Glutamatergic neuron (in vitro differentiated cells): ENCODE measurements at regions not wholly inside any gene's neighbourhood (a gene's known extent, or its start where the extent isn't known, plus 50 kb on each side); places are given as distances from the start of the nearest gene placed in this dataset.

ENCODE experiments used
- DNase-seq: peaks from one replicate; pipeline ENCODE4 v3.0.0; 2022
- H3K27ac Mint-ChIP-seq: one replicate; pipeline ENCODE4 v1.8.0; 2020; ENCODE audit warnings: mild to moderate bottlenecking, mixed read lengths, inconsistent platforms; ENCODE audit not compliant: unreplicated experiment
- H3K27me3 Mint-ChIP-seq: one replicate; pipeline ENCODE4 v1.8.0; 2020; ENCODE audit warnings: mild to moderate bottlenecking, moderate library complexity, mixed read lengths, inconsistent platforms; ENCODE audit not compliant: unreplicated experiment
- H3K36me3 Mint-ChIP-seq: one replicate; pipeline ENCODE4 v1.8.0; 2020; ENCODE audit warnings: mild to moderate bottlenecking, mixed read lengths, inconsistent platforms; ENCODE audit not compliant: unreplicated experiment
- H3K4me1 Mint-ChIP-seq: one replicate; pipeline ENCODE4 v1.8.0; 2020; ENCODE audit warnings: mild to moderate bottlenecking, low read depth, mixed read lengths, inconsistent platforms; ENCODE audit not compliant: unreplicated experiment
- H3K4me3 Mint-ChIP-seq: one replicate; pipeline ENCODE4 v1.8.0; 2020; ENCODE audit warnings: mild to moderate bottlenecking, mixed read lengths, inconsistent platforms; ENCODE audit not compliant: unreplicated experiment
- H3K9me3 Mint-ChIP-seq: one replicate; pipeline ENCODE4 v1.8.0; 2020; ENCODE audit warnings: mild to moderate bottlenecking, moderate library complexity, mixed read lengths, inconsistent platforms; ENCODE audit not compliant: unreplicated experiment
- CTCF ChIP-seq: fragments of 200-600 bp; sonication (generic); IDR thresholded peaks from one replicate; pipeline ENCODE4 v1.5.0; 2021; ENCODE audit not compliant: partially characterized antibody, unreplicated experiment

- no peak for DNase-seq
- Mint-ChIP-seq H3K27ac (no peak overlapping the region), H3K4me3 (no peak overlapping the region), H3K9me3 (peaks cover under 1% of the 10 kb centered on the region), H3K36me3 (peaks cover 5% of the 10 kb centered on the region), H3K27me3 (peaks cover 2% of the 10 kb centered on the region), H3K4me1 (no peaks in the 10 kb centered on the region)
- no peak for TF ChIP-seq CTCF
Measured at GRCh38 chr4:179399054-179399782, 1957.0 kb upstream of the AGA start.

GRCh38 chr4:179415037-179415846 is 1973.0 kb upstream of the AGA start:
- no peak for DNase-seq
- Mint-ChIP-seq H3K4me3 (no peak overlapping the region), H3K27me3 (no peaks in the 10 kb centered on the region), H3K9me3 (no peaks in the 10 kb centered on the region), H3K27ac (no peak overlapping the region), H3K4me1 (no peaks in the 10 kb centered on the region), H3K36me3 (no peaks in the 10 kb centered on the region)
- TF ChIP-seq CTCF: no peak

- Mint-ChIP-seq H3K27ac (no peak overlapping the region), H3K27me3 (no peaks in the 10 kb centered on the region)
- no peak for TF ChIP-seq CTCF
Measured at GRCh38 chr4:179415847-179416223, 1973.6 kb upstream of the AGA start.

GRCh38 chr4:179417357-179417756 is 1975.1 kb upstream of the AGA start:
- Mint-ChIP-seq H3K27ac (no peak overlapping the region), H3K4me3 (no peak overlapping the region), H3K4me1 (no peaks in the 10 kb centered on the region), H3K36me3 (no peaks in the 10 kb centered on the region), H3K9me3 (no peaks in the 10 kb centered on the region), H3K27me3 (no peaks in the 10 kb centered on the region)
- TF ChIP-seq CTCF: no peak
- DNase-seq: no peak

More at GRCh38 chr4:179415847-179416223, 1973.6 kb upstream of the AGA start:
- no peaks in the 10 kb centered on the region for H3K4me1 Mint-ChIP-seq
- H3K9me3 Mint-ChIP-seq: no peaks in the 10 kb centered on the region
- no peak overlapping the region for H3K4me3 Mint-ChIP-seq
- no peak for DNase-seq
- no peaks in the 10 kb centered on the region for H3K36me3 Mint-ChIP-seq

- Mint-ChIP-seq H3K4me1 (no peaks in the 10 kb centered on the region), H3K9me3 (peaks cover 3% of the 10 kb centered on the region), H3K27ac (no peak overlapping the region), H3K27me3 (no peaks in the 10 kb centered on the region), H3K4me3 (no peak overlapping the region), H3K36me3 (no peaks in the 10 kb centered on the region)
- no peak for DNase-seq
- no peak for TF ChIP-seq CTCF
Measured at GRCh38 chr4:179437962-179438361, 1995.7 kb upstream of the AGA start.
